ENCODE measurements at regions not wholly inside any gene's neighbourhood (a gene's known extent, or its start where the extent isn't known, plus 50 kb on each side); places are given as distances from the start of the nearest gene placed in this dataset.

GRCh38 chr2:120481446-120482194, 135.7 kb downstream of the INHBB start:
- Mint-ChIP-seq H3K9me3 (no peaks in the 10 kb centered on the region), H3K4me1 (ENCODE audit: low read depth) (no peaks in the 10 kb centered on the region), H3K27ac (no peak overlapping the region), H3K27me3 (ENCODE audit: low read depth) (no peaks in the 10 kb centered on the region), H3K4me3 (no peak overlapping the region), H3K36me3 (ENCODE audit: low read depth) (no peaks in the 10 kb centered on the region)

DNA sequence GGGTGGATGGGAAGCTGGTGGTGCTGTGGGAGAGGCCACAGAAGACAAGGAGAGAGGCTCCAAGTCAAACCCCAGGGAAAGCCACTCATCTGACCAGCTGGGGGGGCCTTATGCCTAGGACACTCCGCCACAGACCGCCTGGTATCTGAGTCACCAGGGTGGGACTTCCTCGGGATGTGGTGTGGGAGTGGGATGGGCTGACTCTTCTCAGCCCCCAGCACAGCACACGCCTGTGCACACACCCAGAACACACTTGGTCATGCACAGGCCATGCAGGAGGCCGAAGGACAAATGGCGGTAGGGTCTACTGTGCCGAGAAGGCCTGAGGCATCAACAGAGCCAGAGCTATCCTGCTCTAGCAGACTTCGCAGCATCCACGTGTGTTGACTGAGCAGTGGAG, 136.4 kb downstream of the INHBB start:
- H3K4me3 Mint-ChIP-seq: no peak overlapping the region
- H3K36me3 Mint-ChIP-seq (ENCODE audit: low read depth): no peaks in the 10 kb centered on the region
- H3K27ac Mint-ChIP-seq: no peak overlapping the region
- H3K27me3 Mint-ChIP-seq (ENCODE audit: low read depth): no peaks in the 10 kb centered on the region
- no peaks in the 10 kb centered on the region for H3K4me1 Mint-ChIP-seq (ENCODE audit: low read depth)
- H3K9me3 Mint-ChIP-seq: no peaks in the 10 kb centered on the region

DNA sequence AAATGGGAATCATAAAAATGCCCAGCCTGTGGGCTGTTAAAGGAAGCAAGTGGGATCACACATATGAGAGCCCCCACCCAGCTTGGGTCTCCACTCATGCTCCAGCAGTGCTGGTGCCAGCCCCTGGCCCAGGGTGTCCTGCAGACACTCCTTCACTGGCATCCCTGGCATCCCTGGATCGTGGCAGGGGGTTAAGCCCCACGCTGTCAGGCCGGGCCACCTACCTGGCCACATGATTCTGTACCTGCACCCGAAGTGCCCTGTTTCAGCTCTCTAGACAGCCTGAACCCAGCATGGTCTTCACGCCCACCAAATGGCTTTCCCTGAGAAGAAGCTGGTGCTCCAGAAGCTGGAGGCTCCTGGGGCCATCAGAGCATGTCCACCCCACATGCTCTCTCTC, 137.4 kb downstream of the INHBB start:
- H3K36me3 Mint-ChIP-seq (ENCODE audit: low read depth): no peaks in the 10 kb centered on the region
- H3K4me3 Mint-ChIP-seq: no peak overlapping the region
- H3K27ac Mint-ChIP-seq: no peak overlapping the region
- no peaks in the 10 kb centered on the region for H3K4me1 Mint-ChIP-seq (ENCODE audit: low read depth)
- H3K27me3 Mint-ChIP-seq (ENCODE audit: low read depth): no peaks in the 10 kb centered on the region
- no peaks in the 10 kb centered on the region for H3K9me3 Mint-ChIP-seq

- no peaks in the 10 kb centered on the region for H3K9me3 Mint-ChIP-seq
- H3K4me3 Mint-ChIP-seq: no peak overlapping the region
- no peaks in the 10 kb centered on the region for H3K27me3 Mint-ChIP-seq (ENCODE audit: low read depth)
- H3K27ac Mint-ChIP-seq: no peak overlapping the region
- H3K36me3 Mint-ChIP-seq (ENCODE audit: low read depth): no peaks in the 10 kb centered on the region
- H3K4me1 Mint-ChIP-seq (ENCODE audit: low read depth): no peaks in the 10 kb centered on the region
Measured at GRCh38 chr2:120485096-120485495, 139.2 kb downstream of the INHBB start.

GRCh38 chr2:120486441-120486840, 140.5 kb downstream of the INHBB start:
- peaks cover 5% of the 10 kb centered on the region for H3K27me3 Mint-ChIP-seq (ENCODE audit: low read depth)
- H3K9me3 Mint-ChIP-seq: no peaks in the 10 kb centered on the region
- no peak overlapping the region for H3K4me3 Mint-ChIP-seq
- no peaks in the 10 kb centered on the region for H3K36me3 Mint-ChIP-seq (ENCODE audit: low read depth)
- H3K4me1 Mint-ChIP-seq (ENCODE audit: low read depth): no peaks in the 10 kb centered on the region
- no peak overlapping the region for H3K27ac Mint-ChIP-seq

- Mint-ChIP-seq H3K9me3 (no peaks in the 10 kb centered on the region), H3K4me1 (ENCODE audit: low read depth) (no peaks in the 10 kb centered on the region), H3K27ac (no peak overlapping the region), H3K27me3 (ENCODE audit: low read depth) (peaks cover 7% of the 10 kb centered on the region), H3K36me3 (ENCODE audit: low read depth) (no peaks in the 10 kb centered on the region), H3K4me3 (no peak overlapping the region)
Measured at GRCh38 chr2:120486946-120487345, 141.0 kb downstream of the INHBB start.

- H3K4me3 Mint-ChIP-seq: no peak overlapping the region
- no peaks in the 10 kb centered on the region for H3K4me1 Mint-ChIP-seq (ENCODE audit: low read depth)
- peaks cover 14% of the 10 kb centered on the region for H3K27me3 Mint-ChIP-seq (ENCODE audit: low read depth)
- no peaks in the 10 kb centered on the region for H3K9me3 Mint-ChIP-seq
- no peak overlapping the region for H3K27ac Mint-ChIP-seq
- no peaks in the 10 kb centered on the region for H3K36me3 Mint-ChIP-seq (ENCODE audit: low read depth)
Measured at GRCh38 chr2:120488531-120488930, 142.6 kb downstream of the INHBB start.

- H3K9me3 Mint-ChIP-seq: no peaks in the 10 kb centered on the region
- no peaks in the 10 kb centered on the region for H3K36me3 Mint-ChIP-seq (ENCODE audit: low read depth)
- no peaks in the 10 kb centered on the region for H3K4me1 Mint-ChIP-seq (ENCODE audit: low read depth)
- H3K4me3 Mint-ChIP-seq: no peak overlapping the region
- H3K27ac Mint-ChIP-seq: no peak overlapping the region
- H3K27me3 Mint-ChIP-seq (ENCODE audit: low read depth): peaks cover 14% of the 10 kb centered on the region
Measured at GRCh38 chr2:120489023-120489422, 143.1 kb downstream of the INHBB start.

- H3K27ac Mint-ChIP-seq: no peak overlapping the region
- H3K27me3 Mint-ChIP-seq (ENCODE audit: low read depth): peaks cover 14% of the 10 kb centered on the region
- H3K9me3 Mint-ChIP-seq: no peaks in the 10 kb centered on the region
- H3K4me3 Mint-ChIP-seq: no peak overlapping the region
- no peaks in the 10 kb centered on the region for H3K4me1 Mint-ChIP-seq (ENCODE audit: low read depth)
- no peaks in the 10 kb centered on the region for H3K36me3 Mint-ChIP-seq (ENCODE audit: low read depth)
Measured at GRCh38 chr2:120490091-120490798, 144.3 kb downstream of the INHBB start.

DNA sequence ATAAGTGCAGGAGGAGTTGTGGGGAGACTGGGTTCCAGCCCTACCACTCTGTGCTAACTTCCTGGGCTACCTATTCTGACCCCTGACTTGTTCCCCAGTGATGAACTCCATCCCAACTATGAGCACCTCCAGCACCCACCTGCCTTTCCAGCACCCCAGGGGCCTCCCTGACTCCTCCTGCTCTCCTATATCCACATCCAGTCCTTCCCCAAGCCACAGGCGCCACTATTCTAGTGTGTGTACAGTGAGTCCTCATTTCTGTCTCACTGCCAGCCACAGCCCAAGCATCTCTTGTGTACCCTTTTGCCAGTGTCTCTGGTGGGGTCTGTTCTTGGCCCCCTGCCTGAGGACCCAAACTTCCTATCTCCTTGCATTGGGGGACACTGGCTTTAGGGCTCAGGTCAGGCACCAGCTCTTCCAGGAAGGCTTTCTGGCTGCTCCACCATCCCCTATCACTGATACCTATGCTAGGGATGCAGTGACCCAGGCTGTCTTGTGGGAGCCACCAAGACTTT, 145.2 kb downstream of the INHBB start:
- Mint-ChIP-seq H3K4me3 (no peak overlapping the region), H3K27me3 (ENCODE audit: low read depth) (peaks cover 14% of the 10 kb centered on the region), H3K4me1 (ENCODE audit: low read depth) (no peaks in the 10 kb centered on the region), H3K27ac (no peak overlapping the region), H3K9me3 (no peaks in the 10 kb centered on the region), H3K36me3 (ENCODE audit: low read depth) (no peaks in the 10 kb centered on the region)

DNA sequence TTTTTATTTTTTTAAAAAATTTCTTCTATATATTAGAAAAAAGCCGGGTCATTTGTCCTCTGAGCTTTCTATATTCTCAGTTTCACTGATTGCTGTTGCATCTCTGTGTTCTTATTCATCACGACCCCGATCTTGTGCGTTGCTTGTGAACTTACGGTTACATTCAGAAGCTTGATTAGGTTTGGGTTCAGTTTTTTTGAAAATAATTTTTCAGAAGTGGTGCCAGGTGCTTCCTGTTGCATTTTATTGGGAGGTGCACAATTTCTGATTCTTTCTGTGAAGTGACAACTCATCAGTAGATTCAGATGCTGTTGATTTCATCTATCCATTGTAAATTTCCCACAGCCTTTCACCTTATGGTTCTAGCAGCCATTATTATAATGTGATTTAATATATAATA, 147.3 kb downstream of the INHBB start:
- no peaks in the 10 kb centered on the region for H3K36me3 Mint-ChIP-seq (ENCODE audit: low read depth)
- peaks cover 14% of the 10 kb centered on the region for H3K27me3 Mint-ChIP-seq (ENCODE audit: low read depth)
- no peak overlapping the region for H3K27ac Mint-ChIP-seq
- no peaks in the 10 kb centered on the region for H3K9me3 Mint-ChIP-seq
- H3K4me3 Mint-ChIP-seq: no peak overlapping the region
- H3K4me1 Mint-ChIP-seq (ENCODE audit: low read depth): no peaks in the 10 kb centered on the region

- Mint-ChIP-seq H3K27me3 (ENCODE audit: low read depth) (peaks cover 14% of the 10 kb centered on the region), H3K36me3 (ENCODE audit: low read depth) (no peaks in the 10 kb centered on the region), H3K27ac (no peak overlapping the region)
Measured at GRCh38 chr2:120494446-120494845, 148.5 kb downstream of the INHBB start.

GRCh38 chr2:120495586-120495985, 149.7 kb downstream of the INHBB start:
- Mint-ChIP-seq H3K9me3 (no peaks in the 10 kb centered on the region), H3K4me3 (no peak overlapping the region), H3K36me3 (ENCODE audit: low read depth) (no peaks in the 10 kb centered on the region), H3K27me3 (ENCODE audit: low read depth) (peaks cover 14% of the 10 kb centered on the region), H3K4me1 (ENCODE audit: low read depth) (no peaks in the 10 kb centered on the region), H3K27ac (no peak overlapping the region)

More at GRCh38 chr2:120494446-120494845, 148.5 kb downstream of the INHBB start:
- Mint-ChIP-seq H3K9me3 (no peaks in the 10 kb centered on the region), H3K4me3 (no peak overlapping the region), H3K4me1 (ENCODE audit: low read depth) (no peaks in the 10 kb centered on the region)

- H3K4me1 Mint-ChIP-seq (ENCODE audit: low read depth): no peaks in the 10 kb centered on the region
- H3K9me3 Mint-ChIP-seq: no peaks in the 10 kb centered on the region
- H3K4me3 Mint-ChIP-seq: no peak overlapping the region
- H3K27me3 Mint-ChIP-seq (ENCODE audit: low read depth): peaks cover 12% of the 10 kb centered on the region
- H3K27ac Mint-ChIP-seq: no peak overlapping the region
- H3K36me3 Mint-ChIP-seq (ENCODE audit: low read depth): no peaks in the 10 kb centered on the region
Measured at GRCh38 chr2:120496235-120496634, 150.3 kb downstream of the INHBB start.

DNA sequence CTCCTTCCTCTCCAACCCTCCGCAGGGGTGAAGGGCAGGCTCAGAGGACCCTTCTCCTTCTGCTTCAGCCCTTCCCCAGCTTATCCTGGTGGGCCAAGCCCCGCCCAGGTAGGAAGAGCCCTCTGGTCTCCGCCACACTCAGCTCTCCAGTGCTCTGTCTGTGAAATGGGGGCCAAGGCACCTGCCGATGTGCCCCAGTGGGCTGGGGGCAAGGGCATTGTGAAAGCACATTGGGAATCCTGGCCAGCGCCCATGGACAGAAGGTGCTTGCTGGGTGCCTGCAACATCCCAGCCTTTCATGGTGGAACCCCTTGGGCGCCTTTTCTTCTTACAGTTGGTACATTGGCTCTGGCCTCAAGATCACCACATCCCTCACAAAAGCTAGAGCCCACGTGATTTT, 150.8 kb downstream of the INHBB start:
- no peaks in the 10 kb centered on the region for H3K9me3 Mint-ChIP-seq
- H3K27ac Mint-ChIP-seq: no peak overlapping the region
- no peaks in the 10 kb centered on the region for H3K36me3 Mint-ChIP-seq (ENCODE audit: low read depth)
- H3K4me1 Mint-ChIP-seq (ENCODE audit: low read depth): no peaks in the 10 kb centered on the region
- peaks cover 8% of the 10 kb centered on the region for H3K27me3 Mint-ChIP-seq (ENCODE audit: low read depth)
- no peak overlapping the region for H3K4me3 Mint-ChIP-seq
